H4 (cell line): ENCODE measurements at regions not wholly inside any gene's neighbourhood (a gene's known extent, or its start where the extent isn't known, plus 50 kb on each side); places are given as distances from the start of the nearest gene placed in this dataset.

Experiments
- DNase-seq: peaks from one replicate; pipeline ENCODE4 v3.0.0-alpha.2; 2015; ENCODE audit warnings: low spot score

GRCh38 chr22:26846645-26847044 is 189.3 kb downstream of the MIAT start:
- no peak for DNase-seq

- no peak for DNase-seq
These were observed 189.7 kb downstream of the MIAT start for GRCh38 chr22:26847046-26847445.

- DNase-seq = no peak
These were observed 190.4 kb downstream of the MIAT start for GRCh38 chr22:26847816-26848215.

GRCh38 chr22:26848244-26848920 is 191.0 kb downstream of the MIAT start:
- DNase-seq = no peak

GRCh38 chr22:26849575-26849974 is 192.2 kb downstream of the MIAT start:
- no peak for DNase-seq

- no peak for DNase-seq
These were observed 193.7 kb downstream of the MIAT start for GRCh38 chr22:26851125-26851524.

GRCh38 chr22:26852176-26852575 is 194.8 kb downstream of the MIAT start:
- DNase-seq = no peak

- DNase-seq = no peak
These were observed 195.7 kb downstream of the MIAT start for GRCh38 chr22:26853071-26853470.

- DNase-seq = no peak
These were observed 196.1 kb downstream of the MIAT start for GRCh38 chr22:26853495-26853894.

GRCh38 chr22:26857169-26857568 is 199.8 kb downstream of the MIAT start:
- no peak for DNase-seq

- no peak for DNase-seq
These were observed 202.9 kb downstream of the MIAT start for GRCh38 chr22:26860301-26860700.

- no peak for DNase-seq
These were observed 207.6 kb downstream of the MIAT start for GRCh38 chr22:26865021-26865420.

- no peak for DNase-seq
These were observed 226.0 kb downstream of the MIAT start for GRCh38 chr22:26883393-26883792.

GRCh38 chr22:26884921-26885320 is 227.5 kb downstream of the MIAT start:
- no peak for DNase-seq

- DNase-seq = no peak
These were observed 228.3 kb downstream of the MIAT start for GRCh38 chr22:26885441-26886261.

GRCh38 chr22:26887456-26887855 is 230.1 kb downstream of the MIAT start:
- peak; percentile 61 for DNase-seq

- DNase-seq = no peak
These were observed 230.5 kb downstream of the MIAT start for GRCh38 chr22:26887916-26888315.

- no peak for DNase-seq
These were observed 231.5 kb downstream of the MIAT start for GRCh38 chr22:26888887-26889286.

GRCh38 chr22:26889802-26890201 is 232.4 kb downstream of the MIAT start:
- no peak for DNase-seq

- no peak for DNase-seq
These were observed 233.5 kb downstream of the MIAT start for GRCh38 chr22:26890870-26891269.

GRCh38 chr22:26891429-26891828 is 234.0 kb downstream of the MIAT start:
- no peak for DNase-seq

- DNase-seq = peak; percentile 39
These were observed 235.0 kb downstream of the MIAT start for GRCh38 chr22:26892166-26893041.
